H1 (cell line): ENCODE measurements at regions not wholly inside any gene's neighbourhood (a gene's known extent, or its start where the extent isn't known, plus 50 kb on each side); places are given as distances from the start of the nearest gene placed in this dataset.

Source experiments
- CBX5 ChIP-seq: fragments of 300-800, 300-1000 bp; sonication (generic); IDR thresholded peaks from 2 replicates; pipeline ENCODE4 v1.7.1; 2016; ENCODE audit warnings: antibody characterized with exemption, low read length, low read depth
- CBX8 ChIP-seq: fragments of 300-800, 300-1000 bp; sonication (generic); IDR thresholded peaks from 2 replicates; pipeline ENCODE4 v1.7.1; 2016; ENCODE audit warnings: low read depth, low read length, borderline replicate concordance
- EP300 ChIP-seq, 2 experiments: IDR thresholded peaks; 1 replicate in 1 of 2; 2 replicates in 1 of 2; pipeline ENCODE4 v1.6.1; 2011 to 2012; ENCODE audit warnings: low read depth in 2 of 2, low read length in 2 of 2, mild to moderate bottlenecking in 2 of 2, borderline replicate concordance in 1 of 2, inconsistent platforms in 1 of 2, moderate library complexity in 1 of 2
- POLR2A ChIP-seq, 2 experiments: IDR thresholded peaks; 1 replicate in 1 of 2; 2 replicates in 1 of 2; pipeline ENCODE4 v1.6.1; 2011; ENCODE audit warnings: low read depth in 2 of 2, low read length in 2 of 2, mild to moderate bottlenecking in 2 of 2; ENCODE audit errors: control extremely low read depth in 1 of 2
- RAD21 ChIP-seq, 2 experiments: IDR thresholded peaks in 1 of 2; conservative IDR thresholded peaks in 1 of 2; 2 replicates each; pipeline ENCODE4 v1.6.1; 2011; ENCODE audit warnings: low read depth in 2 of 2, low read length in 2 of 2, improper control_type of control experiment in 1 of 2, inconsistent platforms in 1 of 2, mild to moderate bottlenecking in 1 of 2, moderate library complexity in 1 of 2
- YY1 ChIP-seq: IDR thresholded peaks from 2 replicates; pipeline ENCODE4 v1.6.1; 2011; ENCODE audit warnings: low read depth, mild to moderate bottlenecking, low read length
- TF ChIP-seq, protein P1 (sequence below): IDR thresholded peaks from 2 replicates; pipeline ENCODE4 v1.6.1; 2011; ENCODE audit warnings: low read depth, mild to moderate bottlenecking, low read length; ENCODE audit not compliant: insufficient read depth
- TF ChIP-seq, protein P2 (sequence below), 3 experiments: IDR thresholded peaks; 1 replicate in 2 of 3; 2 replicates in 1 of 3; pipeline versions ENCODE4 v1.5.1 to v1.6.1; 2011; ENCODE audit warnings: low read length in 3 of 3, mild to moderate bottlenecking in 3 of 3, inconsistent platforms in 2 of 3, low read depth in 1 of 3, moderate library complexity in 1 of 3; ENCODE audit not compliant: insufficient read depth in 1 of 3; ENCODE audit errors: control extremely low read depth in 1 of 3

DNA sequence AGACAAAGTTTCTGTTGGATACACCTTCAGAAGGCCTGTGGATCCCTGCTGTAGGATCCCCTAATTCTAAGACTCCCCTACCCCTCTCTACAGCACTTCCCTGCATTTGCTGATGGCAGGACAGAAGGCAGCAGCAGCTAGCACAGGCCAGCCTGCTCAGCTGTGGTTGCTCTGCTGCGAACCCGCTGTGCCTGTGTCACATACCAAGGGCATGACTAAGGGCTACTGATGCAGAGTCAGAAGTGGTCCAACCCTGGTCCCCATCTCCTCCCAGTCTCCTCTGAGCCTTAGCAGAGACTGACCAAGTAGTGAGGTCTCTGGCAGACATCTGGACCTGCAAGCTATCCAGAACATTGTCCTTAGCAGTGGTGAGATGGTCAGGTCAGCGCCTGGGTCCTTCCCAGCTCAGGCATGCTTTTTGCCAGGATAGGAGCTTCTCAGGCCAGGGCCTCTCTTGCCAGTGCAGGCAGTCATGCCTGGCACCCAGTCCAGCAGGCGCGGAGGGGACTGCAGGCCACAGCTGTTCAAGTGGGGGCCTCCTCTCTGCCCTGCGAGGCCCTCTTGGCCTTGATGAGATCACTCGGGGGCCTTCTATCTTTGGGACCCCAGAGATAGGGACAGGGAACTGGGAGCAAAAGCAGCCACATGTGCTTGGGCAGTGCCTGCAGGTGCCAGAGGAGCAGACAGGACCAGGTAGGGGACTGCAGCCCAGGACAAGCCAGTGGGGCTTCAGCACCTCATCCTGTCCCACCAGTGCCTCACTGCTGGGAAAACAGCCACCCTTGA is 146.4 kb downstream of the ZNF248 start:
- no peak for TF ChIP-seq CBX8
- no peak for TF ChIP-seq RAD21 (IDR thresholded peaks at IDR 0.05 in 1 of 2, conservative IDR thresholded peaks at IDR 0.05 in 1 of 2; ENCODE audit: low read depth in 2 of 2, low read length in 2 of 2)
- TF ChIP-seq YY1, result no peak
- TF ChIP-seq CBX5, result no peak
- no peak for TF ChIP-seq EP300 (IDR thresholded peaks at IDR 0.05; ENCODE audit: borderline replicate concordance in 1 of 2, low read depth in 2 of 2, low read length in 2 of 2)
- no peak for TF ChIP-seq POLR2A (IDR thresholded peaks at IDR 0.05; ENCODE audit: control extremely low read depth in 1 of 2, low read depth in 2 of 2, low read length in 2 of 2)
- TF ChIP-seq, protein P1, sequence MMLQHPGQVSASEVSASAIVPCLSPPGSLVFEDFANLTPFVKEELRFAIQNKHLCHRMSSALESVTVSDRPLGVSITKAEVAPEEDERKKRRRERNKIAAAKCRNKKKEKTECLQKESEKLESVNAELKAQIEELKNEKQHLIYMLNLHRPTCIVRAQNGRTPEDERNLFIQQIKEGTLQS, result no peak
- TF ChIP-seq, protein P2, sequence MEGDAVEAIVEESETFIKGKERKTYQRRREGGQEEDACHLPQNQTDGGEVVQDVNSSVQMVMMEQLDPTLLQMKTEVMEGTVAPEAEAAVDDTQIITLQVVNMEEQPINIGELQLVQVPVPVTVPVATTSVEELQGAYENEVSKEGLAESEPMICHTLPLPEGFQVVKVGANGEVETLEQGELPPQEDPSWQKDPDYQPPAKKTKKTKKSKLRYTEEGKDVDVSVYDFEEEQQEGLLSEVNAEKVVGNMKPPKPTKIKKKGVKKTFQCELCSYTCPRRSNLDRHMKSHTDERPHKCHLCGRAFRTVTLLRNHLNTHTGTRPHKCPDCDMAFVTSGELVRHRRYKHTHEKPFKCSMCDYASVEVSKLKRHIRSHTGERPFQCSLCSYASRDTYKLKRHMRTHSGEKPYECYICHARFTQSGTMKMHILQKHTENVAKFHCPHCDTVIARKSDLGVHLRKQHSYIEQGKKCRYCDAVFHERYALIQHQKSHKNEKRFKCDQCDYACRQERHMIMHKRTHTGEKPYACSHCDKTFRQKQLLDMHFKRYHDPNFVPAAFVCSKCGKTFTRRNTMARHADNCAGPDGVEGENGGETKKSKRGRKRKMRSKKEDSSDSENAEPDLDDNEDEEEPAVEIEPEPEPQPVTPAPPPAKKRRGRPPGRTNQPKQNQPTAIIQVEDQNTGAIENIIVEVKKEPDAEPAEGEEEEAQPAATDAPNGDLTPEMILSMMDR (IDR thresholded peaks at IDR 0.05; ENCODE audit: control extremely low read depth in 1 of 3, insufficient read depth in 1 of 3, low read depth in 1 of 3, low read length in 3 of 3), result no peak
